ENCODE measurements at regions not wholly inside any gene's neighbourhood (a gene's known extent, or its start where the extent isn't known, plus 50 kb on each side); places are given as distances from the start of the nearest gene placed in this dataset.

DNA sequence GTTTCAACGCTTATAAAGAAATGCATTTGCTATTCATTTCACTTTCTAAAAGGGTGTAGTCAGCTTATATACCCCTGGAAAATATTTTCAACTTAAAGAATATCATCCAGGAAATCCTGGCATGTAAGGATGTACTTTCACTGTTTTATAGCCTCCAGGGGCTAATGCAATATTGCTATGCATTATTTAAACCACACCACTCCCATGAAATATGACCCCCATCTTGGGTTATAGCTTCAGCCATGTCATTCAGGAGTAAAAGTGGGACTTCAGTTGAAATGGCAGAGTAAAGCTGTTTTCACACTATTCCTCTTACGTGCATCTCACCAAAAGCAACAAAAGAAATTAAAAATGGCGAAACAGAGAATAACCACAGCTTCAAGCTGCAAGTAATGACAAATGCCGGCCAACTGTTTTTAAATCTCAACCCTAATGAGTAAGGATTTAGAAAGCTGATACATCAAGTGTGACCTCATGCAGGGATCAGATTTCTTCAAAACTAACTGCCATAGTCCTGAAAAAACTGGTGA is 84.5 kb downstream of the COL6A6 start:
- in situ Hi-C loops (cut with HindIII; ENCODE audit: low sequenced_read_pairs) = no loop called here
- H3K4me3 ChIP-seq (ENCODE audit: low read depth, low read length) = no peak overlapping the region
- DNase-seq (ENCODE audit: low read depth, low spot score) = peak; percentile 59
- TF ChIP-seq, protein P1, sequence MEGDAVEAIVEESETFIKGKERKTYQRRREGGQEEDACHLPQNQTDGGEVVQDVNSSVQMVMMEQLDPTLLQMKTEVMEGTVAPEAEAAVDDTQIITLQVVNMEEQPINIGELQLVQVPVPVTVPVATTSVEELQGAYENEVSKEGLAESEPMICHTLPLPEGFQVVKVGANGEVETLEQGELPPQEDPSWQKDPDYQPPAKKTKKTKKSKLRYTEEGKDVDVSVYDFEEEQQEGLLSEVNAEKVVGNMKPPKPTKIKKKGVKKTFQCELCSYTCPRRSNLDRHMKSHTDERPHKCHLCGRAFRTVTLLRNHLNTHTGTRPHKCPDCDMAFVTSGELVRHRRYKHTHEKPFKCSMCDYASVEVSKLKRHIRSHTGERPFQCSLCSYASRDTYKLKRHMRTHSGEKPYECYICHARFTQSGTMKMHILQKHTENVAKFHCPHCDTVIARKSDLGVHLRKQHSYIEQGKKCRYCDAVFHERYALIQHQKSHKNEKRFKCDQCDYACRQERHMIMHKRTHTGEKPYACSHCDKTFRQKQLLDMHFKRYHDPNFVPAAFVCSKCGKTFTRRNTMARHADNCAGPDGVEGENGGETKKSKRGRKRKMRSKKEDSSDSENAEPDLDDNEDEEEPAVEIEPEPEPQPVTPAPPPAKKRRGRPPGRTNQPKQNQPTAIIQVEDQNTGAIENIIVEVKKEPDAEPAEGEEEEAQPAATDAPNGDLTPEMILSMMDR (IDR thresholded peaks at IDR 0.05; ENCODE audit: low read depth, low read length) = no peak

DNA sequence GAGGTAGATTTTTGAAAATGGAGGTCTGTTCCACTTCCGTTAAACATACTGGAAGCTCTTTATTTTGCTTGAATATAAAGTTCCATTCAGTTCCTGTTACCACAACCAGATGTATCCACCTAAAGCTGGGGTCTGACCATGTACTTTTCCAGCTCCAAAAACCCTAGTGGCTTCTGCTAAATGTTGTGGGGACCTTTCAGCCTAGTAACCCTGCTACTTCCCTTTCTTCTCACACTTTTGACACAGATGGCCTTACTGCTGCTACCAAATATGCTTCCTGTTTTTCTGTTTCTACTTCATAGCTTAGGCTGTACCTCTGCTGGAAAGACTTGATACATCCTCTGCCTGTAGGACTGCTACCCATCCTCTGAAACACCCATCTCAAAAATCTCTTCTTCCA is 87.8 kb downstream of the COL6A6 start:
- H3K4me3 ChIP-seq (ENCODE audit: low read depth, low read length) = no peak overlapping the region
- in situ Hi-C loops (cut with HindIII; ENCODE audit: low sequenced_read_pairs) = no loop called here
- no peak for DNase-seq (ENCODE audit: low read depth, low spot score)

DNA sequence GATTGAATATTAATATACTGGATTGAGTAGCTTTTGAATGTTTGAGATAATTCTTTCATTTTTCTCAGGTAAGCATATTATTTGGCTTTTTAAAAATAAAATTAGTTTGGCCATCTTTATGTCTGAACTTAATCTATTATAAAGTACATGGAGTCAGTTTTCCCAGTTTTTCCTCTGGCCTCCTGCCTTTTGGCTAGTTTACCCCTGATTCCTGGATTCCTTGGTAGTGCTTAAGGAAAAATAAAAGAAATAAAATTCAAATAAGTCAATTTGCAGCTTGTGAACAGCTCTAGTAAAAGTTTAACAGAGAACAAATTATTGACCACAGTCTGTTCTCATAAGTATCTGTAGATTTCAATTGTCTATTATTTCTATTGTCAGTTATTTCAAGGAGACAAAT is 89.4 kb downstream of the COL6A6 start:
- no peak for DNase-seq (ENCODE audit: low read depth, low spot score)
- H3K4me3 ChIP-seq (ENCODE audit: low read depth, low read length) = no peak overlapping the region
- TF ChIP-seq, protein P1 (IDR thresholded peaks at IDR 0.05; ENCODE audit: low read depth, low read length) = no peak
- in situ Hi-C loops (cut with HindIII; ENCODE audit: low sequenced_read_pairs) = no loop called here

More for the DNA sequence above, 87.8 kb downstream of the COL6A6 start:
- TF ChIP-seq, protein P1 (IDR thresholded peaks at IDR 0.05; ENCODE audit: low read depth, low read length) = no peak

DNA sequence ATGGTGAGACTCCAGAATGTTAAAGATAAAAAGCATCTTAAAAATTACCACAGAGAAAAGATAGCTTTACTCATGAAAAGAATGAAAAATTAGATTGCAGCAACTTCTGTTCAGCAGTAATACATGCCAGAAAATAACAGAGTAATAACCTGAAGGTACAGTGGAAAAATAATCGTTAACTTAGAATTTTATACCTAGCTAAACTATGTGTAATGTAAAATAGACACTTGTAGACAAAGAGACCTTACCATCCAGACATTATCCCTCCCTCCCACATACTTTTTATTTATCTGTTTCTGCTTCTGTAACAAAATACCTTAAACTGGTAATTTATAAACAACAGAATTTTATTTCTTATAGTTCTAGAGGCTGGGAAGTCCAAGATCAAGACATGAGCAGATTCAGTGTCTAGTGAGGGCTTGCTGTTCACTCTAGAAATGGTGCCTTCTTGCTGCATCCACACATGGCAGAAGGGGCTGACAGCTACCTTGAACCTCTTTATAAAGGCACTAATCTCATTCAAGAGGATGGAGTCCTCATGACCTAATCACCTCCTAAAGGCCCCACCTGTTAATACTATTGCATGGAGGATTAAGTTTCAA is 90.7 kb downstream of the COL6A6 start:
- no peak overlapping the region for H3K4me3 ChIP-seq (ENCODE audit: low read depth, low read length)
- no peak for DNase-seq (ENCODE audit: low read depth, low spot score)
- TF ChIP-seq, protein P1 (IDR thresholded peaks at IDR 0.05; ENCODE audit: low read depth, low read length) = no peak
- in situ Hi-C loops (cut with HindIII; ENCODE audit: low sequenced_read_pairs) = no loop called here

DNA sequence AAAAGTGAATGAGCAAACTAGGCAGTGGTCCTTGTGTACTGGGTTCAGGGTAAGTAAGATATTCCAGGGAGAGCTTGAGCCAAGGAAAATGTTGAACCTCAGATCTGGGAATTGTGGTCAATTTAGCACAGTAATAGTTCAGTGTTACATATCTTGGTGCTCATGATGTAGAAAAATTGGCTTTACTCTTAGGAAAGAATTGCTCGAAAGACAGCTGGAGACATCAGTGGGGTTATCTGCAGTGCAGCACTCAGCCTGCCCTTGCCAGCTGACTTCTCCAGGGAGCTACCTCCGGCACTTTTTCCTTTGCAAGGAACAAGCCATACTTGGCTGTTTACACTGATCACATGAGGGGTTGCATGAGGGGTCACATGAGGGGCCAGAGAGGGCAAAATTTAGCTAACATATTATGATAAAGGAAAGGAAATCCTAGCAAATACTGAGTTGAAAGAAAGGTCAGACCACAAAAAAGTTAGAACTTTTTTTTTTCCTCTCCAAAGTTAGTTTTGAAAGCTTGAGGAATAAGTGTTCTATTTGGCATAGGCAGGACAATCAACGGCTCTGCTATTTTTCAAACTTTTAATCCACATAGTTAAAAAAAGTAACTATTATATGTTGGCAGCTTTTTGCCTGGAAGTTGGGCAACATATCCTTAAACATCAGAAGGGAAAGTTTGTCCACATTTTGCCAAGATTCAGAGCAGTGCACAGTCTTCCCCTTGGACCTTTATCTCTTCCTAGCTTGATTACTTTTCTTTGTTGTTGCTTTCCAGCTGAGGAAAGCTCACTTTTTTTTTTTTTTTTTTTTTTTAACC is 92.4 kb downstream of the COL6A6 start:
- H3K4me3 ChIP-seq (ENCODE audit: low read depth, low read length) = no peak overlapping the region
- peak; percentile 20 for DNase-seq (ENCODE audit: low read depth, low spot score)
- TF ChIP-seq, protein P1 (IDR thresholded peaks at IDR 0.05; ENCODE audit: low read depth, low read length) = no peak
- in situ Hi-C loops (cut with HindIII; ENCODE audit: low sequenced_read_pairs) = no loop called here

DNA sequence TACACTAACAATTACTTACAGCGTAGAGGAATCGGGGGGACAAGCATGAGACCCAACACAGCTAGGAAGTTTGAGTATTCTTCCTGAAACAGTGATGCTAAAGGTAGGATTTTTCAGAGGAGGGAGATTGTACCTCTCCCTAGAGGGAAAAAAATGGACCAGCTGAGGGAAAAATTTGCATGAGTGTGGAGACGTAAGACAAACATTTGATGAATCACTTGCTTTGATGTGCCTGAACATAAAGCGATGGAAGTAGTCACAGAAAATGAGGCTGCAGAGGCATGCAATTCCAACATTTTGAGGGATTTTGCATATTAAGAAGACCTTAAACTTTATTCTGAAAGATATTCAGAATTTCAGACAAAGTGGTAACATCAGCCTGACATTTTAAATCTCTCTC is 102.2 kb downstream of the COL6A6 start:
- TF ChIP-seq, protein P1 (IDR thresholded peaks at IDR 0.05; ENCODE audit: low read depth, low read length) = no peak
- in situ Hi-C loops (cut with HindIII; ENCODE audit: low sequenced_read_pairs) = no loop called here
- H3K4me3 ChIP-seq (ENCODE audit: low read depth, low read length) = no peak overlapping the region
- DNase-seq (ENCODE audit: low read depth, low spot score) = no peak
